Smooth muscle cell of the brain vasculature (primary cell): ENCODE measurements at regions not wholly inside any gene's neighbourhood (a gene's known extent, or its start where the extent isn't known, plus 50 kb on each side); places are given as distances from the start of the nearest gene placed in this dataset.
A peak's percentile ranks its signal among the peaks of the same experiment; 100 is the strongest.
"Not testable (repeated sequence)": the region's sequence is repeated elsewhere in the genome, so short reads cannot be mapped to it uniquely, and the experiment has no call there.

ENCODE experiments used
- DNase-seq: peaks from one replicate; pipeline ENCODE4 v3.0.0-alpha.2; 2012; ENCODE audit warnings: low read depth, low spot score

DNA sequence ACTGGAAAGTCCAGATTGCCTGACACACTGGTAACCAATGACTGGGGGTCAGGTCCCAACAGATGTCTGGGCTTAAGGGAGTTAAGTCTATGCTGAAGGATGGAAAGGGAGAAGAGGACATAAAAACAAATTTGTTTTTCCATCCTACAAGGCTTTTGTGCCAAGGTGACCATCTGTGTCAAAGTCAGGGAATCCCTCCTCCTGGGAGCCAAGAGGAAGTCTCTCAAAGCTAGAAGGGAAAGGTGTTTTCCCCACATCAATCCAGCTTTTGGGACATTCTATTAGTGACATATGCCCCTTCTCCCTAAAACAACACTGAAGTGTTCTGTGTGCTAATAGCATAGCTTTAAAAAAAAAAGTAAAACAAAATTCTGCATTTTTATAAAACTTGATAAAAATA lies 173.9 kb downstream of the ZNF621 start:
- DNase-seq: not testable (repeated sequence)

GRCh38 chr3:40701016-40701588 lies 176.3 kb downstream of the ZNF621 start:
- DNase-seq: no peak

DNA sequence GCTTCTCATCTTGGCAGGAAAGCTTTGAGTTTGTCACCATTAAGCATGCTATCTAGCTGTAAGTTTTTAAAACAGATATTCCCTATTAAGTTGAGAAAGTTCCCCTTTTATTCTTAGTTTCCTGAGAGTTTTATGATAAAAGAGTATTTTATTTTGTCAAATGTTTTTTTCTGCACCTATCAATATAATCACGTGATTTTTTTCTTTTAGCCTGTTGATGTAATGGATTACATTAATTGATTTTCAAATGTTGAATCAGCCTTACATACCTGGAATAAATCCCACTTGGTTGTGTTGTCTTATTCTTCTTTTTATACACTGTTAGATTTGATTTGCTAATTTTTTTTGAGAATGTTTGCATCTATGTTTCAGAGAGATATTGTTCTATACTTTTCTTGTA lies 179.5 kb downstream of the ZNF621 start:
- DNase-seq: no peak

GRCh38 chr3:40705663-40706062 lies 180.9 kb downstream of the ZNF621 start:
- DNase-seq: no peak

DNA sequence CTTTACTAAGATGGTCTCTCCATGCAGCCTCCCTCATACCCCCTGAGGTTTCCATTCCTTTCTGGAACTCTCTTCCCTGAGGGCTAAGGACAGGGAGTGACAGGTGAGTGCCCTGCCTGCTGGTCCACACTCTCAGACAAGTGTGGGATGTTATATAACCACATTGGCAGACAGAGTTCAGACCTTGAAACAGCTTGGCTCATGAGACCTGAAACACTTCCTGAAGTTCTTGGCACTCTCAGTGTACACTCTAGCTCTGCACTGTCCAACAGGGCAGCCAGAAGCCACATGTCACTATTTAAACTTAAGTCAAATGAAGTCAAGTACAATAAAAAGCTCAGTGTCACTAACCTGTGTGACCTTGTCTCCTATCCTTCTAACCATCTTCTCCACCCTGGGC lies 188.5 kb downstream of the ZNF621 start:
- no peak for DNase-seq

DNA sequence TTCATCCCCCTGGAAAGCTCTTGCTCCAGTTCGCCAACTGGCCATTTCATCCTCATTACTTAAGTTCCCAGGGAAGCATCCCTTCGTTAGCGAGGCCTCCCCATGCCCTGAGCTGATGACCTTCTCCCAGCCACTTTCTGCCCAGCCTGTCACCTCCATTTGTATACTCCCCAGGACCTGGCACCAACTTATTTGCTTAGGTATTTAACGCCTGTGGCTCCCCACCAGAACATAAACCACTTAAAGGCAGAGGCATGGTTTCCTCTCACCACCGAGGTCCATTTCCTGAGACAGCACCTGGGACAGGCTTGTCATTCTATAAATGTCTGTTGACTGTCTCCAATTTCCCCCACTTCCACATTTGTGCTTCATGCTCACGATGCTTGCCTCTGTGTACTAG lies 189.0 kb downstream of the ZNF621 start:
- no peak for DNase-seq

- DNase-seq: no peak
Observed at GRCh38 chr3:40714771-40715345, 190.1 kb downstream of the ZNF621 start.

- DNase-seq: no peak
Observed at GRCh38 chr3:40715551-40715950, 190.8 kb downstream of the ZNF621 start.

DNA sequence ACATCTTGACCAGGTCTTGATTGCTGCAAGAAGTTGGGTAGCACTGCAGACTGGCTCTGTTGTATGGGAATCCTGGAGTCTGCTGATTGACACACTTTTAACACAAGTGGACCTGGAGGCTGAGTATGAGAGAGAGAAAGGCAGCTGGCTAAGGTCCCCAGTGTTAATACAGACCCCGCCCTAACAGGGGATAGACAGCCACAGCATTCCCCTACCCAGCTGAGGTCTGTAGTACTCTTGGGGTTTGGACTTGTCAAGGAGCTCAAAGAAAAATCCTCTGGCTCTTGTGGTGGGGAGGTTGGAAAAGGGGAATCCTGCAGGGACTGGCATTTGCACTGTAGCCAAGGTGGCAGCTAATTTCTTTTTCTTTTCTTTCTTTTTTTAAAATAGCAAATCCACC lies 192.7 kb downstream of the ZNF621 start:
- DNase-seq: no peak

DNA sequence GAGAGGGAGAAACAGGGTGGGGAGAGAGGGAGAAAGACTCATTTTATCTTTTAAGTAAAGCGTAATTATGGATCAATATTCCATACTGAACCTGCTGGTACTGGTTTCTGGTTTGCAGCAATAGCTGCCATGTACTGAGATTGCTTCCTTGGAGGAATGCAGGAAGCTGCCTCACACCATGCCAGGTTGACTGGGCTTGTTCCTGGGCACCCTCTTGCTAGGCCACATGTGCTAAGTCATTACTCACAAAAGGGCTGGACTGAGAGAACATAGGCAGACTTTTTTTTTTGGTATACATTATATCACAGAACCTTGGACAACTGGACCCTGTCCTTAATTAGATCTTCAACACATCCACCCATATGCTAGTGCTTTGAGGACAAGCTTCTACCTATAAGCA lies 193.4 kb downstream of the ZNF621 start:
- DNase-seq: no peak

DNA sequence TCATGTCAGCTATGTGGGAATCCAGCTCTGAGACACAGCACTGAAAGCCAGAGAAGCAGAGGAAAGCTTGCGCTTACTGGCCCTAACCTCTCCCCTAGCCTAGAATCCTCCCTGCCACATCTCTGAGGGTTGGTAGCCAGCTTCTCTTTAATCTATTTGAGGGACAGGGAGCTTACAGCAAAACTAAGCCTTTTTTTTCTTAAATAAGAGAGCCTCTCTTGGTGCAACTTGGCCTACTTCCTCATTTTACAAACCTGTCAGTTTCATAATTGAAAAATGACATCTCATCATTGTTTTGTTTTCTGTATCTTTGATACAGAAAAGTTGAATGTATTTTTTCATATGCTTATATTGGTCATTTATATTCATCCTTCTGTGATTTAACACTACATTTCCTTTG lies 193.9 kb downstream of the ZNF621 start:
- no peak for DNase-seq

DNA sequence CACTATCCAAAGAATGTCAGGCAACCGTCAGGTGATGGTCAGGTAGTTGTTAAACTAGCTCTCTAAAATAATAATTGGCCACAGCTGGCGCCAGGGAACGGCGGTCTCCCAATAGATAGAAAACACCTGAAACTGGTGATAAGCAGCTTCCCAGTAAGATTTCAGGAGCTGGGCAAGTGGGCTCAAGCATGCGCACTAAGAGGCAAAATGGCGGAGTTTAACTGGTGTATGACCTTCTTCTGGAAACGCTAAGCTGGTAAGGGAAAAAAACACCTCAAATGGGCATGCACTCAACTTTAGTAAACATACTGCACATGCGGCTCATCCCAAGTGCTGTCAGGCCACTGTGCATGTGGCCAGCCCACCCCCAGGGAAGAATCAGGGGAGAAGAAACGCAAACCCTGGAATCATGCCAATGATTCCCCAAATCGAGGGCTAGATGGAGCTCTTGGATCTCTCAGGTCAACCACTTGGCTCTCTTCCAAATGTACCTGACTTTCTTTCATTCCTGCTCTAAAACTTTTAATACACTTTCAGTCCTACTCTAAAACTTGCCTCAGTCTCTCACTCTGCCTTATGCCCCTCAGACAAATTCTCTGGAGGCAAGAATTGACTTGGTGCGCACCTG lies 195.0 kb downstream of the ZNF621 start:
- no peak for DNase-seq

GRCh38 chr3:40720341-40720740 lies 195.6 kb downstream of the ZNF621 start:
- no peak for DNase-seq

DNA sequence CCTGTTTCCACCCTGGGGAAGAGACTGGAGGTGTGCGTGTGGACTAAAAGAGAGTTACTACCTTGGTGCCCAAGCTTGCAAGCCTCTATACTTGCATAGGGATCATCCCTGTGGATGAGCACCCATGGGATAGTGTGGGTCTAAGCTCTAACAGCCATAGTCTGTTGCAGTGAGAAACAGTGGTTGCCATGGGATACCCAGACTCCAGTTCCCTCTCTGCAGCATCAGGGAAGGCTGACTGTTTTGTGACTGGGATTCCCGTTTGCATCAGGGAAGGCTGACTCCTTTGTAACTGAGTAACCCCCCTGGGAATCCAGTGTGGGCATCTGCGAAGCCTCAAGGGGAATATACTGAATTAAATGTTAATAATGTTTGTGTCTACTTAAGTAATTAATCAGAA lies 196.1 kb downstream of the ZNF621 start:
- DNase-seq: no peak

DNA sequence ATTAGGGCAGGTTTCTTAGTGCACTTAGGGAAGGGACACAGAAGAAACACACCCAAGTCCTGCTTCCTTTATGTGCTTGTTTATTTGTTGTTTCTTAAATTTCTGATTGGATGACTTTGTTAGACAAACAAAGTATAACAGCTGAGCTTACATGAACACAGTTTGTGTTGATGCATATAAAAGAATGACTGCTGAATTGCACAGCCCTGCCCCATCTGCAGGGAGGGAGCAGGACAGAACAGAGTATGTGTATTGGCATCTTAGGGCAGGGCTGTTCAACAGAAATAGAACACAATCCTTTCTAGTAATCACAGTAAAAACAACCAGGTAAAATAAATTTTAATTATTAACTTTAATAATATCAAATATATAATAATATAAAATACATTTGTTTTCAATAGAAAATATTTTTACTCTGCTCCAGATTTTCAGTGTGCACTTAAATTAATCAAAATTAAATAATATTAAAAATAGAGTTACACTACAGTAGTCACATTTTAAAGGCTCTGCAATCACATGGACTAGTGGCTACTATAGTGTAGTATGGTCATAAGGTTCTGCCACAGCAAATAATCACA lies 198.4 kb downstream of the ZNF621 start:
- DNase-seq: no peak

- no peak for DNase-seq
Observed at GRCh38 chr3:40725031-40725430, 200.3 kb downstream of the ZNF621 start.

DNA sequence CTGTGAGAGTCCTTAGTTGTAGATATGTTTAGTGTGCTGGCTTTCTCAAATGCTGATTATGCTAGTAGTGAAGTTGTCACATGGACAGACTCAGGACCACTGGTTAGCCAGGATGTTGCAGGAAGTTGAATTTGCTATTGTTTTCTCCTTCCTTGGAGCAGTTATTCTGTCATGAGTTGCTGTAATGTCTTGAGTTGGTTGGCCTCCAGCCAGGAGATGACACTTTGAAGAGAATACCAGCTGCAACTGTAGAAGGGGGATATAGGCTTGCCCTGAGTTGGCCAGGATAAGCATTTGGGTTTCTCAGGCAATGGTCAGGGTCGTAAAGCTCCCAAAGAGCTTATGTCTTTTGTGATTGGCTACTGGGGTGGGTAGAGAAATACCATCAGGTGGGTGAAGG lies 206.7 kb downstream of the ZNF621 start:
- no peak for DNase-seq

DNA sequence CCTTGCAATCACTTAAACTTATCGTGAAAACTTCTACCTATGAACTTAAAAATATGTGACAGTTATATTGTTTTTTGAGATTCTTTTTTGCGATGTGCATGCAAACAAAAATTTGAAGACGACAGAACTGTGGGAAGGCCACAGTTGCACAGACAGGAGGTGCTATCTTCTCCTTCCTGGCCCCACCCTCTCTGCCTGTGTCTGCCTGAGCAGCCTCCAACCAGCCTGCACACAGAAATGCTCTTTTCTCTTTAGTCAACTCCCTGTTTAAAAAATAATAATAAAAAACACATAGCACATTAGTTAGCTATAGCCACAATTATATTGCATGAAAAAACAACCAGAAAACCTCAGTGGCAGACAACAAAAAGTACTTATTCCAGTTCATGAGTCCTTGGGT lies 212.2 kb downstream of the ZNF621 start:
- no peak for DNase-seq

DNA sequence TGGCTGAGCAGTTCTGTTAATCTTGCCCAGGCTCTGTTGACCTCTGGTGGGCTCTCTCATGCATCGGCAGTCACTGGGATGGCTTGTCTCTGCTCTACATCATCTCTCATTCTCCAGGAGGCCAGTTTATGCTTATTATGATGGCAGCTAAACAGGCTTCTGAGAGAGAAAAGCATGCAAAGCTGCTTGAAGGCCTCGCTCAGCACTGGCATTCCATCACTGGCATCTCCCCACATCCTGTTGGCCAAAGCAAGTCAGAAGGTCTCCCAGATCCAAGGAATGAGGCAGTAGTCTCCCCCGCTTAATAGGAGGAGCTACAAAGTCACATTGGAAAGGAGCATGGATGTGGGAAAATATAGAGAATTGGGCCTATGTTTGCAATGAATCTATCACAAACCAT lies 212.6 kb downstream of the ZNF621 start:
- DNase-seq: no peak

- DNase-seq: no peak
Observed at GRCh38 chr3:40739971-40740370, 215.2 kb downstream of the ZNF621 start.

- DNase-seq: peak; percentile 35
Observed at GRCh38 chr3:40741729-40742128, 217.0 kb downstream of the ZNF621 start.

DNA sequence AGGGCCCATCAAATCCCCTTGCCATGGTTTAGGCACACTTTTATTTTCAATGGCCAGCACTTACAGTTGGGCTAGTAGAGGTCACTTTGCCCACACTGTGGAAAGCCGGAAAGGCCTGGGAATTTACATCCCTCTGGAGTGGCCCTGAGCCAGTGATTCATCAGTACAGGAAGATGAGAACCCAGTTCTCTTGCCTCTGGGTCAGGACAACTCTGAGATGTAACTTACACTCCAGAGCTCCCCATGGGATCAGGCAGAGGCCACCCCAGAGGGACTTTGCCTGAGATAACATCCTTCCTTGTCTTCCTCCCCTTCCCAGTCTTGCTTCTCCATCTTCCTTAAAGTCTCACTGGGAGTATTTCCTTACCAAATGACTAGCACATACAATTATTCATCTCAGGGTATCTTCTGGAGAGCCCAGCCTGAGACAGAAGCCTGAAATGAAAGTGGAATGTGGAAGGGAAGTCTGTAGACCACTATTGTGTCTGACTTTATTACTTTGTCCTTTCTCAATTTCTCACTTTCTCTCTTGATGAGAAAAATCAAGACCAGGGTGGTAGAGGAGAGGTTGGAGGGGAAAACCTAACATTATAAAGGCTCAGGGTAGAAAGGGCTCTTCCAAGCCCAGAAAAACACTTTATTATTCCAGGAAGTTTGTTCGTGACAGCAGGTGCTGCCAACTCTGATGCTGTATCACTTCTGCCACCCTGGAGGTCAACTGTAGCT lies 220.8 kb downstream of the ZNF621 start:
- DNase-seq: peak; percentile 20

DNA sequence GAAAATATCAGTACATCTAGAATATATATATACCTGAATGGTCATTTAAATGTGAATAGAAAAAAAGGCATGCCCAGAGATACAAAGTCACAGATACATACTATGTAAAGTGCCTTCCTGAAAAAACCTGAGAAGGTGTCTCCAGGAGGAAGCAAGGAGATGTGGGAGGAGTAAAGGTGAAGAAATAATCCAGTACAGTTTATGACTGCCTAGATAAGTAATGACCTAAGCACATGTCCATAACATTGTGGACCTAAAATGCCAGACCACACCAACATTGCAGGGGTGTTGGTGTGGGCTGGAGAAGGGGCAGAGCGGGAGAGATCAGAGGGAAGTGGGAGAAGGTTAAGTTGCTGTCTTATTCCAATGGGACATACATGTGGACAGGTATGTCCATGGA lies 226.9 kb downstream of the ZNF621 start:
- DNase-seq: no peak
